ENCODE measurements at regions not wholly inside any gene's neighbourhood (a gene's known extent, or its start where the extent isn't known, plus 50 kb on each side); places are given as distances from the start of the nearest gene placed in this dataset.

DNA sequence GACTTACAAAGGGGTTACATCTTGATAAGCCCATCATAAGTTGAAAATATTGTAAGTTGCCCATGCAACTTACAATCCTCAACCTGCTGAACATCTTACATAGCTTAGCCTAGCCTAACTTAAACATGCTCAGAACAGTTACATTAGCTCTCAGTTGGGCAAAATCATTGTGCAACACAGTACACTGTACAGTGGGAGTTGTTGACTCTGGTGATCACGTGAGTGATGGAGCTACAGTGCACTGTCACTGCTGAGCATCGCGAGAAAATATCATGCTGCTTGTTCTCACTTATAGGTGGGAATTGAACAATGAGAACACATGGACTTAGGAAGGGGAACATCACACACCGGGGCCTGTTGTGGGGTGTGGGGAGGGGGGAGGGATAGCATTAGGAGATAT lies 214.9 kb upstream of the ZMIZ1 start:
- TF ChIP-seq EZH2 (IDR thresholded peaks at IDR 0.05; ENCODE audit: borderline replicate concordance, low read length): no peak
- no peak for TF ChIP-seq CTCF (IDR thresholded peaks at IDR 0.05; ENCODE audit: low read length)
- no peaks in the 10 kb centered on the region for H3K27me3 ChIP-seq (ENCODE audit: insufficient read depth, low read length)

GRCh38 chr10:78856421-78856820 lies 212.3 kb upstream of the ZMIZ1 start:
- Histone ChIP-seq H3K36me3 (ENCODE audit: insufficient read depth, low read length) (no peaks in the 10 kb centered on the region), H3K4me2 (ENCODE audit: low read length) (no peak overlapping the region), H3K4me1 (ENCODE audit: insufficient read depth, low read length, severe bottlenecking) (no peaks in the 10 kb centered on the region), H3K9me3 (ENCODE audit: low read length) (no peaks in the 10 kb centered on the region), H3K27ac (ENCODE audit: low read depth, low read length, poor library complexity, severe bottlenecking) (no peak overlapping the region), H3K27me3 (ENCODE audit: insufficient read depth, low read length) (no peaks in the 10 kb centered on the region), H3F3A (ENCODE audit: insufficient read depth, low read length) (no peaks in the 10 kb centered on the region), H4K20me1 (ENCODE audit: insufficient read depth, low read length) (no peaks in the 10 kb centered on the region), H3K79me2 (ENCODE audit: insufficient read depth, low read length) (no peaks in the 10 kb centered on the region), H3K9me2 (ENCODE audit: low read depth, low read length) (no peaks in the 10 kb centered on the region), H3K4me3 (ENCODE audit: low read depth, low read length, poor library complexity, severe bottlenecking) (no peak overlapping the region), H3K9ac (ENCODE audit: low read length) (no peak overlapping the region), H2AFZ (ENCODE audit: low read length) (no peak overlapping the region)
- TF ChIP-seq EZH2 (IDR thresholded peaks at IDR 0.05; ENCODE audit: borderline replicate concordance, low read length) (no peak), CTCF (IDR thresholded peaks at IDR 0.05; ENCODE audit: low read length) (no peak)

More for the DNA sequence above, 214.9 kb upstream of the ZMIZ1 start:
- Histone ChIP-seq H3K4me2 (ENCODE audit: low read length) (no peak overlapping the region), H3K9ac (ENCODE audit: low read length) (no peak overlapping the region), H3K36me3 (ENCODE audit: insufficient read depth, low read length) (no peaks in the 10 kb centered on the region), H3K9me3 (ENCODE audit: low read length) (no peaks in the 10 kb centered on the region), H3K79me2 (ENCODE audit: insufficient read depth, low read length) (no peaks in the 10 kb centered on the region), H3K27ac (ENCODE audit: low read depth, low read length, poor library complexity, severe bottlenecking) (no peak overlapping the region), H3F3A (ENCODE audit: insufficient read depth, low read length) (no peaks in the 10 kb centered on the region), H3K4me3 (ENCODE audit: low read depth, low read length, poor library complexity, severe bottlenecking) (no peak overlapping the region), H4K20me1 (ENCODE audit: insufficient read depth, low read length) (no peaks in the 10 kb centered on the region), H3K9me2 (ENCODE audit: low read depth, low read length) (no peaks in the 10 kb centered on the region), H2AFZ (ENCODE audit: low read length) (no peak overlapping the region), H3K4me1 (ENCODE audit: insufficient read depth, low read length, severe bottlenecking) (no peaks in the 10 kb centered on the region)

- Histone ChIP-seq H3K27me3 (ENCODE audit: insufficient read depth, low read length) (no peaks in the 10 kb centered on the region), H3F3A (ENCODE audit: insufficient read depth, low read length) (no peaks in the 10 kb centered on the region), H3K9me3 (ENCODE audit: low read length) (no peaks in the 10 kb centered on the region), H2AFZ (ENCODE audit: low read length) (no peak overlapping the region), H3K4me1 (ENCODE audit: insufficient read depth, low read length, severe bottlenecking) (no peaks in the 10 kb centered on the region), H3K36me3 (ENCODE audit: insufficient read depth, low read length) (no peaks in the 10 kb centered on the region), H3K4me3 (ENCODE audit: low read depth, low read length, poor library complexity, severe bottlenecking) (no peak overlapping the region), H3K27ac (ENCODE audit: low read depth, low read length, poor library complexity, severe bottlenecking) (no peak overlapping the region), H3K79me2 (ENCODE audit: insufficient read depth, low read length) (no peaks in the 10 kb centered on the region), H3K4me2 (ENCODE audit: low read length) (no peak overlapping the region), H4K20me1 (ENCODE audit: insufficient read depth, low read length) (no peaks in the 10 kb centered on the region), H3K9me2 (ENCODE audit: low read depth, low read length) (no peaks in the 10 kb centered on the region), H3K9ac (ENCODE audit: low read length) (no peak overlapping the region)
- TF ChIP-seq CTCF (IDR thresholded peaks at IDR 0.05; ENCODE audit: low read length) (no peak), EZH2 (IDR thresholded peaks at IDR 0.05; ENCODE audit: borderline replicate concordance, low read length) (no peak)
These were observed 211.6 kb upstream of the ZMIZ1 start for GRCh38 chr10:78857193-78857592.
